Keratinocyte (primary cell): ENCODE measurements at regions not wholly inside any gene's neighbourhood (a gene's known extent, or its start where the extent isn't known, plus 50 kb on each side); places are given as distances from the start of the nearest gene placed in this dataset.
A peak's percentile ranks its signal among the peaks of the same experiment; 100 is the strongest.

Experiments
- EZH2 ChIP-seq: IDR thresholded peaks from one replicate; pipeline ENCODE4 v1.6.1; 2012; ENCODE audit warnings: inconsistent platforms, mild to moderate bottlenecking, low read length, moderate library complexity
- TF ChIP-seq, protein P1 (sequence below), 3 experiments: IDR thresholded peaks in 1 of 3; conservative IDR thresholded peaks in 1 of 3; optimal IDR thresholded peaks in 1 of 3; 2 replicates in 2 of 3; 3 replicates in 1 of 3; pipeline versions ENCODE3 to v1.5.1; 2011; ENCODE audit warnings: low read length in 3 of 3, mild to moderate bottlenecking in 3 of 3, moderate library complexity in 2 of 3, control low read depth in 1 of 3, inconsistent platforms in 1 of 3; ENCODE audit not compliant: insufficient read depth in 2 of 3; ENCODE audit errors: extremely low read depth in 1 of 3

DNA sequence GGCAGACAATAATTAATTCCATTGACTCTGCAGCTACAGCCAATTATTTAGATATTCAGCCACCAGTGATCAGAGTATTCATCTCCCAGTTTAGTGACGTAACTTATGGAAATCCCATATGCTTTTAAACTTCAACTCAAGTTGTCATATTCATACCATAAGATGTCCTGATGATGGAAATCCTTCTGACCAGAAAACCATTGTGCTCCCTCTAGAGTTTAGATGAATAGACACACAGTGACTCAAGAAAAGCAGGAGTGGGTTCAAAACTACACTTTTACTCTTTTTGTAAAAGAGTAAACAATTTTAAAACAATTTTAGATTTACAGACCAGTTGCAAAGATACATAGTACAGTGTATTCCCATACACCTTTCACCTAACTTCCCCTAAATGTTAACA, 463.7 kb downstream of the KCNT2 start:
- TF ChIP-seq, protein P1, sequence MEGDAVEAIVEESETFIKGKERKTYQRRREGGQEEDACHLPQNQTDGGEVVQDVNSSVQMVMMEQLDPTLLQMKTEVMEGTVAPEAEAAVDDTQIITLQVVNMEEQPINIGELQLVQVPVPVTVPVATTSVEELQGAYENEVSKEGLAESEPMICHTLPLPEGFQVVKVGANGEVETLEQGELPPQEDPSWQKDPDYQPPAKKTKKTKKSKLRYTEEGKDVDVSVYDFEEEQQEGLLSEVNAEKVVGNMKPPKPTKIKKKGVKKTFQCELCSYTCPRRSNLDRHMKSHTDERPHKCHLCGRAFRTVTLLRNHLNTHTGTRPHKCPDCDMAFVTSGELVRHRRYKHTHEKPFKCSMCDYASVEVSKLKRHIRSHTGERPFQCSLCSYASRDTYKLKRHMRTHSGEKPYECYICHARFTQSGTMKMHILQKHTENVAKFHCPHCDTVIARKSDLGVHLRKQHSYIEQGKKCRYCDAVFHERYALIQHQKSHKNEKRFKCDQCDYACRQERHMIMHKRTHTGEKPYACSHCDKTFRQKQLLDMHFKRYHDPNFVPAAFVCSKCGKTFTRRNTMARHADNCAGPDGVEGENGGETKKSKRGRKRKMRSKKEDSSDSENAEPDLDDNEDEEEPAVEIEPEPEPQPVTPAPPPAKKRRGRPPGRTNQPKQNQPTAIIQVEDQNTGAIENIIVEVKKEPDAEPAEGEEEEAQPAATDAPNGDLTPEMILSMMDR (optimal IDR thresholded peaks at IDR 0.05 in 1 of 3, IDR thresholded peaks at IDR 0.05 in 1 of 3, conservative IDR thresholded peaks at IDR 0.05 in 1 of 3; ENCODE audit: extremely low read depth in 1 of 3, insufficient read depth in 2 of 3, low read length in 3 of 3) = peak in 1 of 3 experiments; percentile 12
- TF ChIP-seq EZH2 = no peak
